Stimulated activated effector memory CD8-positive, alpha-beta T cell treated with anti-CD3 and anti-CD28 coated beads, Interleukin-12 subunit alpha, Interleukin-12 subunit beta, amount 100 ng/mL, for 72 hours (primary cell): ENCODE measurements at regions not wholly inside any gene's neighbourhood (a gene's known extent, or its start where the extent isn't known, plus 50 kb on each side); places are given as distances from the start of the nearest gene placed in this dataset.
"Not testable (repeated sequence)": the region's sequence is repeated elsewhere in the genome, so short reads cannot be mapped to it uniquely, and the experiment has no call there.

Experiments
- ATAC-seq: fragments of 150-1000 bp; cut with Tn5 transposase; 2 replicates; pipeline ENCODE4 v1.10.0; 2021
- DNase-seq, 2 donors: peaks; one replicate each; pipeline ENCODE4 v3.0.0; 2021 to 2022; ENCODE audit warnings: low spot score in 2 of 2
- H3K27ac Mint-ChIP-seq: one replicate; pipeline ENCODE4 v1.8.0; 2022; ENCODE audit warnings: mild to moderate bottlenecking, mixed read lengths
- H3K36me3 Mint-ChIP-seq: one replicate; pipeline ENCODE4 v1.8.0; 2022; ENCODE audit warnings: mild to moderate bottlenecking, mixed read lengths
- H3K4me1 Mint-ChIP-seq: one replicate; pipeline ENCODE4 v1.8.0; 2022; ENCODE audit warnings: mixed read lengths
- H3K4me3 Mint-ChIP-seq: one replicate; pipeline ENCODE4 v1.8.0; 2022; ENCODE audit warnings: mild to moderate bottlenecking, mixed read lengths
- H3K9me3 Mint-ChIP-seq: one replicate; pipeline ENCODE4 v1.8.0; 2022; ENCODE audit warnings: mixed read lengths

GRCh38 chr13:48583859-48584311 lies 51.0 kb upstream of the RCBTB2 start:
- Mint-ChIP-seq H3K9me3 (peaks cover 4% of the 10 kb centered on the region), H3K36me3 (no peaks in the 10 kb centered on the region), H3K4me1 (peaks cover 24% of the 10 kb centered on the region), H3K4me3 (no peak overlapping the region), H3K27ac (no peak overlapping the region)
- no peak for ATAC-seq
- no peak for DNase-seq

- no peak for DNase-seq
- Mint-ChIP-seq H3K4me1 (peaks cover 21% of the 10 kb centered on the region), H3K27ac (no peak overlapping the region), H3K36me3 (no peaks in the 10 kb centered on the region), H3K4me3 (no peak overlapping the region), H3K9me3 (peaks cover 4% of the 10 kb centered on the region)
- no peak for ATAC-seq
Measured at GRCh38 chr13:48585456-48585840, 52.6 kb upstream of the RCBTB2 start.

- H3K27ac Mint-ChIP-seq = peak overlapping the region; percentile 71
- H3K4me1 Mint-ChIP-seq = peaks cover 16% of the 10 kb centered on the region
- ATAC-seq = peak; percentile 32
- DNase-seq = peak in 1 of 2 donors; percentile 47
- peak overlapping the region; percentile 41 for H3K4me3 Mint-ChIP-seq
- peaks cover 4% of the 10 kb centered on the region for H3K9me3 Mint-ChIP-seq
- H3K36me3 Mint-ChIP-seq = no peaks in the 10 kb centered on the region
Measured at GRCh38 chr13:48586591-48587103, 53.8 kb upstream of the RCBTB2 start.

- Mint-ChIP-seq H3K4me3 (no peak overlapping the region), H3K9me3 (peaks cover 4% of the 10 kb centered on the region), H3K27ac (peak overlapping the region; percentile 56), H3K4me1 (peaks cover 16% of the 10 kb centered on the region), H3K36me3 (no peaks in the 10 kb centered on the region)
- no peak for ATAC-seq
- DNase-seq = no peak
Measured at GRCh38 chr13:48588120-48588519, 55.2 kb upstream of the RCBTB2 start.

GRCh38 chr13:48590141-48590901 lies 57.4 kb upstream of the RCBTB2 start:
- DNase-seq = no peak
- H3K27ac Mint-ChIP-seq = no peak overlapping the region
- ATAC-seq = no peak

GRCh38 chr13:48591124-48591872 lies 58.4 kb upstream of the RCBTB2 start:
- not testable (repeated sequence) for H3K27ac Mint-ChIP-seq, DNase-seq, H3K4me3 Mint-ChIP-seq, H3K36me3 Mint-ChIP-seq, ATAC-seq, H3K9me3 Mint-ChIP-seq
- H3K4me1 Mint-ChIP-seq = peaks cover 16% of the 10 kb centered on the region

More at GRCh38 chr13:48590141-48590901, 57.4 kb upstream of the RCBTB2 start:
- H3K36me3 Mint-ChIP-seq = no peaks in the 10 kb centered on the region
- H3K4me1 Mint-ChIP-seq = peaks cover 23% of the 10 kb centered on the region
- no peak overlapping the region for H3K4me3 Mint-ChIP-seq
- peaks cover 4% of the 10 kb centered on the region for H3K9me3 Mint-ChIP-seq

GRCh38 chr13:48591889-48592687 lies 59.2 kb upstream of the RCBTB2 start:
- DNase-seq (no peak), ATAC-seq (no peak)
- Mint-ChIP-seq H3K4me3 (no peak overlapping the region), H3K36me3 (no peaks in the 10 kb centered on the region), H3K4me1 (peaks cover 8% of the 10 kb centered on the region), H3K9me3 (peaks cover 4% of the 10 kb centered on the region), H3K27ac (no peak overlapping the region)

GRCh38 chr13:48592688-48593049 lies 59.8 kb upstream of the RCBTB2 start:
- Mint-ChIP-seq H3K36me3 (no peaks in the 10 kb centered on the region), H3K27ac (no peak overlapping the region), H3K9me3 (peaks cover 4% of the 10 kb centered on the region), H3K4me1 (peaks cover 7% of the 10 kb centered on the region), H3K4me3 (no peak overlapping the region)
- no peak for DNase-seq
- ATAC-seq = no peak

- Mint-ChIP-seq H3K36me3 (no peaks in the 10 kb centered on the region), H3K4me1 (peaks cover 7% of the 10 kb centered on the region), H3K4me3 (no peak overlapping the region), H3K27ac (peak overlapping the region; percentile 12), H3K9me3 (peaks cover 1% of the 10 kb centered on the region)
- DNase-seq = no peak
- no peak for ATAC-seq
Measured at GRCh38 chr13:48593536-48593935, 60.2 kb upstream of the CYSLTR2 start.

- Mint-ChIP-seq H3K4me1 (peaks cover 7% of the 10 kb centered on the region), H3K9me3 (no peaks in the 10 kb centered on the region), H3K36me3 (no peaks in the 10 kb centered on the region), H3K4me3 (no peak overlapping the region), H3K27ac (peak overlapping the region; percentile 12)
- ATAC-seq = peak; percentile 38
- no peak for DNase-seq
Measured at GRCh38 chr13:48594096-48594815, 59.5 kb upstream of the CYSLTR2 start.

GRCh38 chr13:48595431-48596429 lies 58.0 kb upstream of the CYSLTR2 start:
- Mint-ChIP-seq H3K4me3 (no peak overlapping the region), H3K9me3 (no peaks in the 10 kb centered on the region), H3K4me1 (peaks cover 7% of the 10 kb centered on the region), H3K27ac (no peak overlapping the region), H3K36me3 (no peaks in the 10 kb centered on the region)
- ATAC-seq = peak; percentile 89
- DNase-seq = peak; percentile 23 to 56

GRCh38 chr13:48600374-48601364 lies 53.1 kb upstream of the CYSLTR2 start:
- DNase-seq = peak in 1 of 2 donors; percentile 32
- no peak overlapping the region for H3K4me3 Mint-ChIP-seq
- no peak overlapping the region for H3K27ac Mint-ChIP-seq

More at GRCh38 chr13:48600374-48601364, 53.1 kb upstream of the CYSLTR2 start:
- Mint-ChIP-seq H3K9me3 (no peaks in the 10 kb centered on the region), H3K36me3 (no peaks in the 10 kb centered on the region), H3K4me1 (peaks cover 6% of the 10 kb centered on the region)
- ATAC-seq = no peak
